PC-3 (cell line): ENCODE measurements at regions not wholly inside any gene's neighbourhood (a gene's known extent, or its start where the extent isn't known, plus 50 kb on each side); places are given as distances from the start of the nearest gene placed in this dataset.

Source experiments
- CTCF ChIP-seq: fragments of 300-600 bp; sonication (generic); conservative IDR thresholded peaks from 2 replicates; pipeline ENCODE4 v1.5.1; 2017; ENCODE audit warnings: antibody characterized with exemption, low read depth, mild to moderate bottlenecking, low read length
- EZH2 ChIP-seq: fragments of 300-600 bp; sonication (generic); IDR thresholded peaks from one replicate; pipeline ENCODE4 v1.6.1; 2017; ENCODE audit warnings: antibody characterized with exemption, mild to moderate bottlenecking, low read length; ENCODE audit not compliant: unreplicated experiment
- EZH2phosphoT487 ChIP-seq: fragments of 300-600 bp; sonication (generic); IDR thresholded peaks from 2 replicates; pipeline ENCODE4 v1.6.1; 2018; ENCODE audit warnings: mild to moderate bottlenecking, antibody characterized with exemption, low read length, borderline replicate concordance

GRCh38 chr1:109823543-109824348 lies 60.0 kb upstream of the EPS8L3 start:
- no peak for TF ChIP-seq EZH2
- no peak for TF ChIP-seq CTCF
- TF ChIP-seq EZH2phosphoT487: no peak
